GM18909 (cell line): ENCODE measurements at regions not wholly inside any gene's neighbourhood (a gene's known extent, or its start where the extent isn't known, plus 50 kb on each side); places are given as distances from the start of the nearest gene placed in this dataset.
A peak's percentile ranks its signal among the peaks of the same experiment; 100 is the strongest.
"Not testable (repeated sequence)": the region's sequence is repeated elsewhere in the genome, so short reads cannot be mapped to it uniquely, and the experiment has no call there.

Experiments used
- ATAC-seq: cut with Tn5 transposase; IDR thresholded peaks from one replicate; pipeline ENCODE4 v1.9.1; 2021; ENCODE audit warnings: mild to moderate bottlenecking; ENCODE audit not compliant: unreplicated experiment, poor library complexity

- ATAC-seq, result no peak
These were observed 1360.1 kb upstream of the GJE1 start for GRCh38 chr6:140772576-140772975.

GRCh38 chr6:140768133-140768532 lies 1364.6 kb upstream of the GJE1 start:
- no peak for ATAC-seq

- ATAC-seq, result no peak
These were observed 1365.7 kb upstream of the GJE1 start for GRCh38 chr6:140766999-140767398.

GRCh38 chr6:140758169-140758877 lies 1374.4 kb upstream of the GJE1 start:
- ATAC-seq, result no peak

- ATAC-seq, result no peak
These were observed 1377.8 kb upstream of the CITED2 start for GRCh38 chr6:140752234-140752633.

- ATAC-seq, result no peak
These were observed 1372.7 kb upstream of the CITED2 start for GRCh38 chr6:140747114-140747513.

GRCh38 chr6:140744659-140745320 lies 1370.3 kb upstream of the CITED2 start:
- ATAC-seq, result peak; percentile 83

GRCh38 chr6:140736231-140736630 lies 1361.8 kb upstream of the CITED2 start:
- no peak for ATAC-seq

- ATAC-seq, result no peak
These were observed 1358.5 kb upstream of the CITED2 start for GRCh38 chr6:140732991-140733390.

- no peak for ATAC-seq
These were observed 1357.7 kb upstream of the CITED2 start for GRCh38 chr6:140732155-140732554.

- ATAC-seq, result no peak
These were observed 1357.3 kb upstream of the CITED2 start for GRCh38 chr6:140731741-140732140.

GRCh38 chr6:140729521-140729920 lies 1355.1 kb upstream of the CITED2 start:
- ATAC-seq, result no peak

- ATAC-seq, result no peak
These were observed 1343.6 kb upstream of the CITED2 start for GRCh38 chr6:140718021-140718420.

GRCh38 chr6:140713495-140713894 lies 1339.0 kb upstream of the CITED2 start:
- no peak for ATAC-seq

- peak; percentile 72 for ATAC-seq
These were observed 1336.7 kb upstream of the CITED2 start for GRCh38 chr6:140711019-140711613.

- ATAC-seq, result no peak
These were observed 1334.0 kb upstream of the CITED2 start for GRCh38 chr6:140708441-140708840.

- ATAC-seq, result not testable (repeated sequence)
These were observed 1329.6 kb upstream of the CITED2 start for GRCh38 chr6:140704008-140704407.

GRCh38 chr6:140697585-140697984 lies 1323.1 kb upstream of the CITED2 start:
- no peak for ATAC-seq

GRCh38 chr6:140684776-140685550 lies 1310.5 kb upstream of the CITED2 start:
- no peak for ATAC-seq

- no peak for ATAC-seq
These were observed 1303.5 kb upstream of the CITED2 start for GRCh38 chr6:140677781-140678528.
